ENCODE measurements at regions not wholly inside any gene's neighbourhood (a gene's known extent, or its start where the extent isn't known, plus 50 kb on each side); places are given as distances from the start of the nearest gene placed in this dataset.
A peak's percentile ranks its signal among the peaks of the same experiment; 100 is the strongest.
"Not testable (repeated sequence)": the region's sequence is repeated elsewhere in the genome, so short reads cannot be mapped to it uniquely, and the experiment has no call there.

- no peaks in the 10 kb centered on the region for H3K27me3 Mint-ChIP-seq
Observed at GRCh38 chr4:75327804-75328512, 186.2 kb downstream of the RCHY1 start.

GRCh38 chr4:75325318-75325979 lies 188.8 kb downstream of the RCHY1 start:
- Mint-ChIP-seq H3K27ac (no peak overlapping the region), H3K4me3 (no peak overlapping the region), H3K4me1 (no peaks in the 10 kb centered on the region), H3K36me3 (ENCODE audit: low read depth) (no peaks in the 10 kb centered on the region), H3K27me3 (no peaks in the 10 kb centered on the region), H3K9me3 (no peaks in the 10 kb centered on the region)
- intact Hi-C loops (cut with micrococcal nuclease), result no loop called here
- DNase-seq, result no peak

More at GRCh38 chr4:75327804-75328512, 186.2 kb downstream of the RCHY1 start:
- Mint-ChIP-seq H3K9me3 (no peaks in the 10 kb centered on the region), H3K4me3 (no peak overlapping the region), H3K27ac (no peak overlapping the region), H3K4me1 (no peaks in the 10 kb centered on the region), H3K36me3 (ENCODE audit: low read depth) (no peaks in the 10 kb centered on the region)
- intact Hi-C loops (cut with micrococcal nuclease), result no loop called here
- no peak for DNase-seq

DNA sequence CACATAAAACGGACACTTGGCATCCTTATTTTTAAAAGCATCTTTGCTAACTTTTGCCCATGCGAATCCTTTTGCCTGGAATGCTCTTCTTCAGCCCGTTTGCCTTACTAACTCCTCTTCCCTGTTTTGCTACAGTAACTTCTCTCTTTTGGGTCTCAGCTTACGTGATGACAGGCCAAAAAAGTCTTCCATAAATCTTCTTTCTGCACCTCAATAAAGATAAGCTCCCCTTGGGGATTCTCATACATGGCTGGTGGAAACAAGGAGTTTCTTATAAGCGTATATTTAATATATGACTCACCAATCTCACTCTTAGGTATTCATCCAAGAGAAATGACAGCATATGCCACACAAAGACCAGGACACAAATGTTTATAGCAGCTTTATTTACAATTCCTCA lies 192.7 kb downstream of the RCHY1 start:
- H3K36me3 Mint-ChIP-seq (ENCODE audit: low read depth), result no peaks in the 10 kb centered on the region
- no peaks in the 10 kb centered on the region for H3K27me3 Mint-ChIP-seq
- no peak overlapping the region for H3K27ac Mint-ChIP-seq
- no peak overlapping the region for H3K4me3 Mint-ChIP-seq
- intact Hi-C loops (cut with micrococcal nuclease), result no loop called here
- no peak for DNase-seq
- H3K9me3 Mint-ChIP-seq, result peaks cover 6% of the 10 kb centered on the region
- H3K4me1 Mint-ChIP-seq, result no peaks in the 10 kb centered on the region

DNA sequence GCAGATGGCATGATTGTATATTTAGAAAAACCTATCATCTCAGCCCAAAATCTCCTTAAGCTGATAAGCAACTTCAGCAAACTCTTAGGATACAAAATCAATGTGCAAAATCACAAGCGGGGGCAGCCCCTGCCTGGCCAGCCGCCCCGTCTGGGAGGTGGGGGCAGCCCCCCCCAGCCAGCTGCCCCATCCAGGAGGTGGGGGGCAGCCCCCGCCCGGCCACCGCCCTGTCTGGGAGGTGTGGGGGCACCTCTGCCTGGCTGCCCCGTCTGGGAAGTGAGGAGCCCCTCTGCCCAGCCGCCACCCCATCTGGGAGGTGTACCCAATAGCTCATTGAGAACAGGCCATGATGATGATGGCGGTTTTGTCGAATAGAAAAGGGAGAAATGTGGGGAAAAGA lies 196.6 kb downstream of the RCHY1 start:
- H3K27me3 Mint-ChIP-seq; H3K4me1 Mint-ChIP-seq; H3K4me3 Mint-ChIP-seq; H3K27ac Mint-ChIP-seq; intact Hi-C loops (cut with micrococcal nuclease); DNase-seq; H3K36me3 Mint-ChIP-seq (ENCODE audit: low read depth): not testable (repeated sequence)
- peaks cover 20% of the 10 kb centered on the region for H3K9me3 Mint-ChIP-seq

DNA sequence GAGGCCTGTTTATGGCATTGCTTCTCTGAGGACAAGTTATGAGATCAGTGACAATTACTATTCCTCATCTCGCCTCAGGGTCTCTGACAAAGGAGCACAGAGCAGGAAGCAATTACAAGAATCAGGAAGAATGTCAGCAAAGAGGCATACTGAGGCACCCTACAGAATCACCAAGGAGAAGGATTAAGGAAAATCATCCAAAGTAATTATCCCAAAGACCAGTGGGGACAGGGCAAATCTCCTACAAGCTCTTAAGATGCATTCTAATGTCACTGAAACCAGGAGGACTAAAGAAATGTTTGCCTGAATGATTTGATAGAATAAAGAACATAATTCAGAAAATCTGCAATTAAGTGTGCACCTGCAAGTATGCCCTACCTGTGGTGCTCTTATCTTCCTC lies 206.2 kb downstream of the RCHY1 start:
- DNase-seq, result no peak
- Mint-ChIP-seq H3K27ac (no peak overlapping the region), H3K36me3 (ENCODE audit: low read depth) (no peaks in the 10 kb centered on the region), H3K27me3 (peaks cover 1% of the 10 kb centered on the region), H3K4me3 (no peak overlapping the region), H3K4me1 (no peaks in the 10 kb centered on the region), H3K9me3 (peaks cover 3% of the 10 kb centered on the region)
- intact Hi-C loops (cut with micrococcal nuclease), result no loop called here

- peaks cover 1% of the 10 kb centered on the region for H3K27me3 Mint-ChIP-seq
- H3K9me3 Mint-ChIP-seq, result peaks cover 3% of the 10 kb centered on the region
- H3K27ac Mint-ChIP-seq, result no peak overlapping the region
- no peak overlapping the region for H3K4me3 Mint-ChIP-seq
- intact Hi-C loops (cut with micrococcal nuclease), result no loop called here
- H3K4me1 Mint-ChIP-seq, result no peaks in the 10 kb centered on the region
- DNase-seq, result no peak
- H3K36me3 Mint-ChIP-seq (ENCODE audit: low read depth), result no peaks in the 10 kb centered on the region
Observed at GRCh38 chr4:75306506-75306905, 207.7 kb downstream of the RCHY1 start.

DNA sequence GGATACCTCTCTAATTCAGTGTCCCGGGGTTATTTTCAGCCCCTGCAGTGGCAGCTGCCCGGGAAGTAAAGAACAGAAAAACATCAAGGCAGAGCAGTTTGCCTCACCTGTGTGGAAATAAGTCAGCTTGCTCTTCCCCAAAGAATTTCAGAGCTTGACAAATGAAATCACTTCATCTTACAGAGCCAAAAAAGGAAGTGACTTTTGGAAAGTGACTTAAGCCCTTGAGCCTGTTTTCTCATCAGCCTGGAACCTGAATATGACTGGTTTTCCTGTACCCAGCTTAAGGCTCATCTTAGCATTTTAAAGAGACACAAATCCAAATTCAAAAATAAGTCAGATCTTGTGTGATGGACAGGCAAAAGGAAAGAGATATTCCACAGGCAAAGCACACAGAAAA lies 211.6 kb downstream of the RCHY1 start:
- H3K27me3 Mint-ChIP-seq, result peaks cover 1% of the 10 kb centered on the region
- H3K9me3 Mint-ChIP-seq, result no peaks in the 10 kb centered on the region
- no peaks in the 10 kb centered on the region for H3K4me1 Mint-ChIP-seq
- intact Hi-C loops (cut with micrococcal nuclease), result no loop called here
- no peak overlapping the region for H3K4me3 Mint-ChIP-seq
- H3K27ac Mint-ChIP-seq, result no peak overlapping the region
- DNase-seq, result no peak
- no peaks in the 10 kb centered on the region for H3K36me3 Mint-ChIP-seq (ENCODE audit: low read depth)

GRCh38 chr4:75289914-75290582 lies 224.2 kb downstream of the RCHY1 start:
- peak; percentile 43 for DNase-seq
- Mint-ChIP-seq H3K27ac (no peak overlapping the region), H3K36me3 (ENCODE audit: low read depth) (no peaks in the 10 kb centered on the region), H3K4me1 (no peaks in the 10 kb centered on the region), H3K4me3 (no peak overlapping the region), H3K27me3 (no peaks in the 10 kb centered on the region), H3K9me3 (peaks cover 6% of the 10 kb centered on the region)
- intact Hi-C loops (cut with micrococcal nuclease), result no loop called here

DNA sequence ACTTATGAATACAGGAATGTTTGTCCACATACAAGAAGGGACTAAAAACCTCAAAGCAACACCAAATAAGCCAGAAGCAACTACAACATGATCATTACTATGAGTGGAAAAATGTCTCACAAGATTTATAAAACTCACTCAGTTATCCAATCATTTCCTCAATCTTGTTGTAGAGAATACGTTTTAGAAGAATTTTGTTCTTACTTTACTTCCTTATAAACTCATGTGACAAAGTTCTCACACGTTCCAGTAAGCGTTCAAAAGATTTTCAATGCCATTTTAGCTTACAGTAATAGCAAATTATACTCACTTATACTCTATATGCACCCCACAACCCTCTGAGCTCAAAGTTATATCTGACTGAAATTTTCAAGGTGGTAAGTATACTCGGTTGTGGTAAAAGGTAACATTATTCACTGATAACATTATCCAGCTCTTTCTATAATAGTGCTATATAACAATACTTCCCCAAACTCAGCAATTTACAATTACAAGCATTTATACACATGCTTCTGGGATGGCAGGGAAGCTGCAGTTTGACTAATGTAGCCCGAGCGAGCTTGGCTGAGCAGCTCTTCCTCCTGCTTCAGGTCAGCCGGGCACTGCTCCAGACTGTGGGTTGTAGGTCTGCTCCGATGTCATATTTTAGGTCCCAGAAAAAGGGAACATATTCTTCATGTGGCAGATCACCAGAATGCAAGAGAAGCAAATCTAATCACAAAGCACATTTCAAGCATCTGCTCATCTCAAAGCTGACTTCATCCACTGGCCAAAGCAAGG lies 226.3 kb downstream of the RCHY1 start:
- intact Hi-C loops (cut with micrococcal nuclease), result no loop called here
- no peak overlapping the region for H3K27ac Mint-ChIP-seq
- H3K4me1 Mint-ChIP-seq, result no peaks in the 10 kb centered on the region
- peak; percentile 14 for DNase-seq
- H3K36me3 Mint-ChIP-seq (ENCODE audit: low read depth), result no peaks in the 10 kb centered on the region
- no peak overlapping the region for H3K4me3 Mint-ChIP-seq
- H3K9me3 Mint-ChIP-seq, result no peaks in the 10 kb centered on the region
- no peaks in the 10 kb centered on the region for H3K27me3 Mint-ChIP-seq

DNA sequence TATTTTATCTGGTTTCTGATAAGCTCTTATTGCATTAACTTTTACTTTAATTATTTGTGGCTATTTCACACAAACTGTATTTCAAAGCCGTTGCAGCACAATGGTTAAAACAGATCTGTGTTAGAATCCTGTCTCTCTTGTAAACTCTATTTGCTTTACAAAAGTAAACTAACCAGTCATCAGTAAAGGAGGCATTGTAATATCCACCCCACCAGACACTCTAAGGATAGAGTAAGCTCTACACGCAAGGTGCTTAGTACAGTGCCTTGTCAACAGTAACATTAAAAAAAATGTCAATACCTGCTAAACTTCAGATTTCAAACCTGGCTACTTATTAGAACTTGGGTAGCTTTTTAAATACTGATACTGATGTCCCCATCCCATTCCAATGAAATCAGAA lies 228.4 kb downstream of the RCHY1 start:
- Mint-ChIP-seq H3K27ac (no peak overlapping the region), H3K4me1 (no peaks in the 10 kb centered on the region), H3K27me3 (no peaks in the 10 kb centered on the region), H3K4me3 (no peak overlapping the region), H3K36me3 (ENCODE audit: low read depth) (no peaks in the 10 kb centered on the region), H3K9me3 (no peaks in the 10 kb centered on the region)
- intact Hi-C loops (cut with micrococcal nuclease), result no loop called here
- no peak for DNase-seq

- no peaks in the 10 kb centered on the region for H3K9me3 Mint-ChIP-seq
- intact Hi-C loops (cut with micrococcal nuclease), result no loop called here
Observed at GRCh38 chr4:75284831-75285230, 229.4 kb downstream of the RCHY1 start.

DNA sequence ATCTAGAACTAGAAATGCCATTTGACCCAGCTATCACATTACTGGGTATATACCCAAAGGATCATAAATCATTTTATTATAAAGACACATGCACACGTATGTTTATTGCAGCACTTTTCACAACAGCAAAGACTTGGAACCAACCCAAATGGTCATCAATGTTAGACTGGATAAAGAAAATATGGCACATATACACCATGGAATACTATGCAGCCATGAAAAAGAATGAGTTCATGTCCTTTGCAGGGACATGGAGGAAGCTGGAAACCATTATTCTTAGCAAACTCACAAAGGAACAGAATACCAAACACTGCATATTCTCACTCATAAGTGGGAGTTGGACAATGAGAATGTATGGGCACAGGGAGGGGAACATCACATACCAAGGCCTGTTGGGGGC lies 233.7 kb downstream of the RCHY1 start:
- H3K9me3 Mint-ChIP-seq; H3K27ac Mint-ChIP-seq; H3K27me3 Mint-ChIP-seq; H3K4me1 Mint-ChIP-seq; intact Hi-C loops (cut with micrococcal nuclease); DNase-seq; H3K4me3 Mint-ChIP-seq; H3K36me3 Mint-ChIP-seq (ENCODE audit: low read depth): not testable (repeated sequence)

More at GRCh38 chr4:75284831-75285230, 229.4 kb downstream of the RCHY1 start:
- Mint-ChIP-seq H3K4me3 (no peak overlapping the region), H3K27ac (no peak overlapping the region), H3K27me3 (no peaks in the 10 kb centered on the region), H3K4me1 (no peaks in the 10 kb centered on the region), H3K36me3 (ENCODE audit: low read depth) (no peaks in the 10 kb centered on the region)
- no peak for DNase-seq

DNA sequence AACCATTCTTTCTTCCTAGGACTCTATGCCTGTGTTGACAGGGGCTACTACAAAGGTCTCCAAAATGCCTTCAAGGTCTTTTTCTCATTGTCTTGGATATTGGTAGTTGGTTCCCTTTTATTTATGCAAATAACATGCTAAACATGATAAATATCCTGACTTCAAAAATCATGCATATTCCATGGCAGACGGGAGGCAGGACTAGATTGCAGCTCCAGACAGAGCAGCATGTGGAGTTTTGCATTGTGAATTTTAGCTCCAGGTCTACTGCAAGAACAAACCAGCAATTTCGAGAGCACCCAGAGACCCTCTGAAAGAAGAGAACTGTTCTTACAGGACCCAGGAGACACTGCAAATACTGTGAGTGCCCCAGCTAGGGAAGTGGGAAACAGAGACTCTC lies 254.9 kb downstream of the RCHY1 start:
- H3K27ac Mint-ChIP-seq, result no peak overlapping the region
- H3K4me3 Mint-ChIP-seq, result no peak overlapping the region
- H3K36me3 Mint-ChIP-seq (ENCODE audit: low read depth), result no peaks in the 10 kb centered on the region
- DNase-seq, result no peak
- H3K4me1 Mint-ChIP-seq, result no peaks in the 10 kb centered on the region
- H3K27me3 Mint-ChIP-seq, result no peaks in the 10 kb centered on the region
- intact Hi-C loops (cut with micrococcal nuclease), result no loop called here
- no peaks in the 10 kb centered on the region for H3K9me3 Mint-ChIP-seq

- Mint-ChIP-seq H3K27me3 (no peaks in the 10 kb centered on the region), H3K36me3 (ENCODE audit: low read depth) (no peaks in the 10 kb centered on the region), H3K9me3 (peaks cover 4% of the 10 kb centered on the region), H3K4me3 (no peak overlapping the region), H3K4me1 (no peaks in the 10 kb centered on the region), H3K27ac (no peak overlapping the region)
- DNase-seq, result no peak
- intact Hi-C loops (cut with micrococcal nuclease), result no loop called here
Observed at GRCh38 chr4:75255261-75255660, 258.9 kb downstream of the RCHY1 start.
